ENCODE measurements at regions not wholly inside any gene's neighbourhood (a gene's known extent, or its start where the extent isn't known, plus 50 kb on each side); places are given as distances from the start of the nearest gene placed in this dataset.

DNA sequence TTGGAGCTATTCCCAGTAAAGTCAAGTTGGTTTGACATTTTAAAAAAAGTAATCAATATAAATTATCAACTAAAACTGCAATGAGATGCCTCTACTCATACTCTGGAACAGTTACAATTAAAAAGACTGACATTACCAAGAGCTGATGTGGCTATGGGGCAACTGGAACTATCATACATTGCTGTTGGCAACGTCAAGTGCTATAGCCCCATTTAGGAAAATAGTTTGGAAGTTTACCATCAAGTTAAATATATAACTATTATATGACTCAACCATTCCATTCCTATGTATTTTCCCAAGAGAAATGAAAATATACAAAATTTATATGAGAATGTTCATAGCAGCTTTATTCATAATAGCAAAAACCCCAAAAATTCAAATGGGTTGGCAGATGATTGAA lies 111.4 kb upstream of the HDGFL1 start:
- TF ChIP-seq POLR2AphosphoS5 (IDR thresholded peaks at IDR 0.05; ENCODE audit: borderline replicate concordance, low read depth, low read length) = no peak
- no peak for TF ChIP-seq EZH2 (IDR thresholded peaks at IDR 0.05)
- no peak for TF ChIP-seq FOXP2 (optimal IDR thresholded peaks at IDR 0.05; ENCODE audit: control extremely low read depth, extremely low read length, insufficient read depth)

All from SK-N-MC (cell line).